Ovary (tissue), 7 donors: ENCODE measurements at regions not wholly inside any gene's neighbourhood (a gene's known extent, or its start where the extent isn't known, plus 50 kb on each side); places are given as distances from the start of the nearest gene placed in this dataset.

ENCODE experiments used
- DNase-seq, 5 donors: peaks; one replicate each; pipeline ENCODE4 v3.0.0-alpha.2; 2019 to 2020
- H3K27ac ChIP-seq, 2 donors: fragments of 200-600 bp; one replicate each; pipeline versions ENCODE4 v1.5.1 to v1.8.0; 2019 to 2022
- H3K27me3 ChIP-seq: fragments of 200-600 bp; one replicate; pipeline ENCODE4 v1.8.0; 2022
- H3K36me3 ChIP-seq: fragments of 200-600 bp; sonication (generic); one replicate; pipeline ENCODE4 v1.5.1; 2019
- H3K4me1 ChIP-seq: one replicate; pipeline ENCODE4 v1.8.1; 2013; ENCODE audit warnings: mild to moderate bottlenecking, moderate library complexity; ENCODE audit not compliant: insufficient read depth
- H3K4me3 ChIP-seq: fragments of 200-600 bp; sonication (generic); one replicate; pipeline ENCODE4 v1.5.1; 2017
- H3K9me3 ChIP-seq, 2 donors: fragments of 200-600 bp in 1 of 2; sonication (generic) in 1 of 2; one replicate each; pipeline versions ENCODE4 v1.5.1 to v1.8.1; 2013 to 2019; ENCODE audit warnings: mild to moderate bottlenecking in 1 of 2, moderate library complexity in 1 of 2
- CTCF ChIP-seq, 3 donors: fragments of 450-650 bp in 2 of 3; fragments of 200-600 bp in 1 of 3; IDR thresholded peaks; one replicate each; pipeline versions ENCODE4 v1.5.1 to v1.8.0; 2016 to 2022; ENCODE audit warnings: antibody characterized with exemption in 3 of 3, mild to moderate bottlenecking in 1 of 3
- EP300 ChIP-seq: sonication (generic); formaldehyde crosslinking; IDR thresholded peaks from one replicate; pipeline ENCODE4 v1.6.1; 2017; ENCODE audit warnings: antibody characterized with exemption
- POLR2A ChIP-seq: fragments of 450-650 bp; IDR thresholded peaks from one replicate; pipeline ENCODE4 v1.6.1; 2017; ENCODE audit warnings: antibody characterized with exemption, mild to moderate bottlenecking, moderate library complexity
- WGBS, 3 donors: extraction: QIAGEN DNeasy Blood & Tissue Kit in 1 of 3; methylation state at CpG; one replicate each; pipeline versions ENCODE4 v1.1.5 to v1.1.7; 2013 to 2017; 5-methylcytosine and 5-hydroxymethylcytosine counted together
- intact Hi-C, 4 donors: fragments of 100-400 bp; cut with DNase I; formaldehyde crosslinking; loops; one replicate each; pipeline versions ENCODE4 v1.11.0 to v1.15.1; 2022 to 2023
- donor health status: DM: no; HTN: no; CAD: no; lungs with moderate emphysema.
- donor health status: DM: no; HTN: no; CAD: no.
- donor health status: Bipolar disorder and iron deficiency.
- donor health status: DM: no; HTN: no; CAD: no.
- donor health status: DM: yes; HTN: yes; CAD: no.

- no peak for DNase-seq
- H3K27ac ChIP-seq, result no peak overlapping the region
- H3K9me3 ChIP-seq, result no peaks in the 10 kb centered on the region
- no peaks in the 10 kb centered on the region for H3K4me1 ChIP-seq
- 81 to 93% (median 86%) methylated on average over 1 of the region's 1 CpG for WGBS, 3 donors
- intact Hi-C loops, result no loop called here
- H3K27me3 ChIP-seq, result no peaks in the 10 kb centered on the region
- TF ChIP-seq CTCF (IDR thresholded peaks at IDR 0.05), result no peak
- TF ChIP-seq EP300, result no peak
- TF ChIP-seq POLR2A, result no peak
- no peaks in the 10 kb centered on the region for H3K36me3 ChIP-seq
- H3K4me3 ChIP-seq, result no peak overlapping the region
Observed at GRCh38 chr15:91484141-91484540, 369.4 kb upstream of the SLCO3A1 start.

- WGBS, 3 donors, result 66 to 78% (median 67%) methylated on average over 4 of the region's 4 CpGs
- no peaks in the 10 kb centered on the region for H3K36me3 ChIP-seq
Observed at GRCh38 chr15:91488452-91488851, 365.1 kb upstream of the SLCO3A1 start.

GRCh38 chr15:91490211-91490610 lies 363.3 kb upstream of the SLCO3A1 start:
- 86 to 94% (median 88%) methylated on average over 2 of the region's 2 CpGs for WGBS, 3 donors

More at GRCh38 chr15:91488452-91488851, 365.1 kb upstream of the SLCO3A1 start:
- intact Hi-C loops, result no loop called here
- H3K27ac ChIP-seq, result no peak overlapping the region
- H3K4me1 ChIP-seq, result no peaks in the 10 kb centered on the region
- H3K27me3 ChIP-seq, result no peaks in the 10 kb centered on the region
- DNase-seq, result no peak
- H3K4me3 ChIP-seq, result no peak overlapping the region
- H3K9me3 ChIP-seq, result no peaks in the 10 kb centered on the region
- no peak for TF ChIP-seq EP300
- no peak for TF ChIP-seq CTCF (IDR thresholded peaks at IDR 0.05)
- no peak for TF ChIP-seq POLR2A

GRCh38 chr15:91491101-91491950 lies 362.2 kb upstream of the SLCO3A1 start:
- Histone ChIP-seq H3K27ac (no peak overlapping the region), H3K4me1 (no peaks in the 10 kb centered on the region), H3K4me3 (no peak overlapping the region), H3K9me3 (no peaks in the 10 kb centered on the region), H3K36me3 (no peaks in the 10 kb centered on the region), H3K27me3 (no peaks in the 10 kb centered on the region)
- DNase-seq, result no peak
- WGBS, 3 donors, result 45 to 48% (median 45%) methylated on average over 6 of the region's 6 CpGs
- intact Hi-C loops, result no loop called here
- TF ChIP-seq EP300 (no peak), CTCF (IDR thresholded peaks at IDR 0.05) (no peak), POLR2A (no peak)

More at GRCh38 chr15:91490211-91490610, 363.3 kb upstream of the SLCO3A1 start:
- no peak overlapping the region for H3K4me3 ChIP-seq
- H3K27ac ChIP-seq, result no peak overlapping the region
- no peaks in the 10 kb centered on the region for H3K36me3 ChIP-seq
- no peaks in the 10 kb centered on the region for H3K27me3 ChIP-seq
- no peak for TF ChIP-seq EP300
- no peak for TF ChIP-seq CTCF (IDR thresholded peaks at IDR 0.05)
- TF ChIP-seq POLR2A, result no peak
- intact Hi-C loops, result no loop called here
- no peak for DNase-seq
- no peaks in the 10 kb centered on the region for H3K9me3 ChIP-seq
- no peaks in the 10 kb centered on the region for H3K4me1 ChIP-seq
